ENCODE measurements at regions not wholly inside any gene's neighbourhood (a gene's known extent, or its start where the extent isn't known, plus 50 kb on each side); places are given as distances from the start of the nearest gene placed in this dataset.

DNA sequence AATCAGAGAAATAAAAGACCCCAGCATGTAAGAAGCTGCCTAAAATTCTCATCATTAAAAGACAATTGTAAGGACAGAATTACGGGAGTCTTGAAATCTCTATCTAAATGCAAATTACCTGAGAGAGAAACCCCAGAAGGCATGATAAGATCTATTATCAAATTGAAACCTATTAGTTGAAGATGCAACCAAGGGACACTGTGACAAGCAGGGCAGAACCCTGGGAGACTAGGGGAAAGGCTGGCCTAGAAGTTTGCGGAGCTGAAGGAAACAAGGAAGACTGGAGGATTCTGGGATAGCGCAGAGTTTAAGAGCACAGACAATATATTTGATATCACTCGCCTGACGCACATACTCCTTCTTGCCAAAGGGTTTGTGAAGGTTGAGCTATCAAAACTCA is 319.5 kb upstream of the CHAC2 start:
- ChIA-PET POLR2A (no interaction called here), CTCF (no interaction called here)
- peaks cover 0 to 2% (median 0%) of the 10 kb centered on the region in 5 experiments for H3K27me3 ChIP-seq (replicated peaks in 2 of 5; ENCODE audit: control insufficient read depth in 4 of 5, insufficient read depth in 5 of 5, low read length in 4 of 5)
- no peak overlapping the region for H3K4me3 ChIP-seq (ENCODE audit: control insufficient read depth in 1 of 7, extremely low read depth in 1 of 7, insufficient read depth in 4 of 7, low read depth in 2 of 7, low read length in 6 of 7)
- WGBS (ENCODE audit: insufficient coverage) = 100% methylated on average over 1 of the region's 5 CpGs
- no peaks in the 10 kb centered on the region for H3K4me1 ChIP-seq (ENCODE audit: control extremely low read depth in 1 of 4, control insufficient read depth in 4 of 4, insufficient read depth in 4 of 4, low read length in 3 of 4)
- no peak overlapping the region for H3K27ac ChIP-seq (ENCODE audit: insufficient read depth in 1 of 2, low read depth in 1 of 2, low read length in 2 of 2, poor library complexity in 1 of 2, severe bottlenecking in 2 of 2)
- H3K9me3 ChIP-seq (ENCODE audit: control extremely low read depth in 1 of 5, control insufficient read depth in 4 of 5, insufficient read depth in 2 of 5, low read depth in 1 of 5, low read length in 4 of 5) = no peaks in the 10 kb centered on the region
- H3K36me3 ChIP-seq (ENCODE audit: control insufficient read depth in 4 of 4, insufficient read depth in 4 of 4, low read length in 3 of 4) = no peaks in the 10 kb centered on the region
- no peak for DNase-seq

DNA sequence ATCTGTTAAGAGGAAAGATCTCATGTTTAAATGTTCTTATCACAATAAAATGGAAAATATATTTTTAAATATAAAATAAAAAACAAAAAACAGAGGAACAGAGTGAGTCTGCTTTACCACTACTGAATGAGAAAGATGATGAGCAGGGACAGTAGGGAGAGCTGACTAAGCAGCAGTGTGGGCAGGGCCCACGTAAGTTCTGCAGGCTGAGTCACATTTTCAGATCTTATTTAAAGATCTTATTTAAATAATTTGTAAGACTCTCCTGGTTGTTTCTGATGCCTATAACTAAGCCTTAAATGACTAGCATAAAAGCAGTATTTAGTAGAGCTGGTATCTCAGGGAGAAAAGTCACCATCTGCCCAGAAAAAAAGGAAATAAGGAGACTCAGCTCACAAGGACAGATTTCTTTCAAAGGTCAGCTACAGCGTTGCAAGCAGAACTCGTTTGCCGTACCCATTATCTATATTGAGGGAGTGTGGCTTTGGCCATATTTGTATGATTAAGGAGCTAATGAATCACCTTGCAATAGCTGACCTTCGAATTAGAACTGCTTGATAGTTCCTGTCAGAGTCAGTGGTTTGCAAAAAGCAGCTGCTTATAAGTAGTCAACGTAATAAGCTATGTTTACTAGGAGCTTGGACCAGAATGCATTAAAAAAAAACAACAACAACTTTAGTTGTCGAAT is 322.1 kb upstream of the CHAC2 start:
- H3K9me3 ChIP-seq (ENCODE audit: control extremely low read depth in 1 of 5, control insufficient read depth in 4 of 5, insufficient read depth in 2 of 5, low read depth in 1 of 5, low read length in 4 of 5) = no peaks in the 10 kb centered on the region
- H3K27ac ChIP-seq (ENCODE audit: insufficient read depth in 1 of 2, low read depth in 1 of 2, low read length in 2 of 2, poor library complexity in 1 of 2, severe bottlenecking in 2 of 2) = no peak overlapping the region
- 87% methylated on average over 4 of the region's 7 CpGs for WGBS (ENCODE audit: insufficient coverage)
- peaks cover 0 to 2% (median 0%) of the 10 kb centered on the region in 5 experiments for H3K27me3 ChIP-seq (replicated peaks in 2 of 5; ENCODE audit: control insufficient read depth in 4 of 5, insufficient read depth in 5 of 5, low read length in 4 of 5)
- H3K4me1 ChIP-seq (ENCODE audit: control extremely low read depth in 1 of 4, control insufficient read depth in 4 of 4, insufficient read depth in 4 of 4, low read length in 3 of 4) = no peaks in the 10 kb centered on the region
- H3K4me3 ChIP-seq (ENCODE audit: control insufficient read depth in 1 of 7, extremely low read depth in 1 of 7, insufficient read depth in 4 of 7, low read depth in 2 of 7, low read length in 6 of 7) = no peak overlapping the region
- no peak for DNase-seq
- ChIA-PET CTCF (no interaction called here), POLR2A (no interaction called here)
- H3K36me3 ChIP-seq (ENCODE audit: control insufficient read depth in 4 of 4, insufficient read depth in 4 of 4, low read length in 3 of 4) = no peaks in the 10 kb centered on the region

DNA sequence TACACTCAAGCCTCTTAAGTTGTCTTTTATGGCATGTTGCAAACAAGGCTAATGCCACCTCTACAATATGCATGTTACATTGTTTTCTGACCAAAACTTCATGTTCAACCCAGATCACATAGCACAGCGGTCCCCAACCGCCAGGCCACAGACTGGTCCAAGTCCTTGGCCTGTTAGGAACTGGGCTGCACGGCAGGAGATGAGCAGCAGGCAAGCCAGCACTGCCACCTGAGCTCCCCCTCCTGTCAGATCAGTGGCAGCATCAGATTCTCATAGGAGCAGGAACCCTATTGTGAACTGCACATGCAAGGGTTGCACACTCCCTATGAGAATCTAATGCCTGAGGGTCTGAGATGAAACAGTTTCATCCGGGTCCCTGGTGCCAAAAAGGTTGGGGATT is 324.8 kb upstream of the CHAC2 start:
- no peaks in the 10 kb centered on the region for H3K36me3 ChIP-seq (ENCODE audit: control insufficient read depth in 4 of 4, insufficient read depth in 4 of 4, low read length in 3 of 4)
- H3K9me3 ChIP-seq (ENCODE audit: control extremely low read depth in 1 of 5, control insufficient read depth in 4 of 5, insufficient read depth in 2 of 5, low read depth in 1 of 5, low read length in 4 of 5) = no peaks in the 10 kb centered on the region
- H3K4me1 ChIP-seq (ENCODE audit: control extremely low read depth in 1 of 4, control insufficient read depth in 4 of 4, insufficient read depth in 4 of 4, low read length in 3 of 4) = no peaks in the 10 kb centered on the region
- no peak for DNase-seq
- WGBS (ENCODE audit: insufficient coverage) = 78% methylated on average over 3 of the region's 4 CpGs
- no peak overlapping the region for H3K27ac ChIP-seq (ENCODE audit: insufficient read depth in 1 of 2, low read depth in 1 of 2, low read length in 2 of 2, poor library complexity in 1 of 2, severe bottlenecking in 2 of 2)
- POLR2A ChIA-PET = no interaction called here
- no peak overlapping the region for H3K4me3 ChIP-seq (ENCODE audit: control insufficient read depth in 1 of 7, extremely low read depth in 1 of 7, insufficient read depth in 4 of 7, low read depth in 2 of 7, low read length in 6 of 7)
- peaks cover 0 to 2% (median 0%) of the 10 kb centered on the region in 5 experiments for H3K27me3 ChIP-seq (replicated peaks in 2 of 5; ENCODE audit: control insufficient read depth in 4 of 5, insufficient read depth in 5 of 5, low read length in 4 of 5)
- CTCF ChIA-PET = no interaction called here

DNA sequence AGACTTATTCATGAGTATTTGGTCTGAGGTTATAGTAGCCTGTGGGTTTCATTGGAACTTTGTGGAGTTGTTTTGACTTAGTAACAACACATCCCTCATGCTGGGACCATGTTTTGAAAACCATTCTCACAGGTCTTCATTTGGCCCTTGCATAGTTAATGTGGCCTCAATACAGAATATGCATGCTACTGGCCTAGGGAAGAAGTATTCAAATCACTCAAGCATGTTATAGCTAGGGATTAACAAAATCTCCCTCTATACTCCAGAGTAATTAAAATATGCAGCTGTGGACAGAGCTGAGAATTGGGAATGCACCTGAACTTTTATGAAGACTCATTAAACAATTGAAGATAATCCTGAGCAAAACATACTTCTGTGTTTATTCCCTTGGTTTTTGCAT is 325.5 kb upstream of the CHAC2 start:
- ChIA-PET POLR2A (no interaction called here), CTCF (no interaction called here)
- Histone ChIP-seq H3K4me1 (ENCODE audit: control extremely low read depth in 1 of 4, control insufficient read depth in 4 of 4, insufficient read depth in 4 of 4, low read length in 3 of 4) (no peaks in the 10 kb centered on the region), H3K9me3 (ENCODE audit: control extremely low read depth in 1 of 5, control insufficient read depth in 4 of 5, insufficient read depth in 2 of 5, low read depth in 1 of 5, low read length in 4 of 5) (no peaks in the 10 kb centered on the region), H3K27ac (ENCODE audit: insufficient read depth in 1 of 2, low read depth in 1 of 2, low read length in 2 of 2, poor library complexity in 1 of 2, severe bottlenecking in 2 of 2) (no peak overlapping the region), H3K36me3 (ENCODE audit: control insufficient read depth in 4 of 4, insufficient read depth in 4 of 4, low read length in 3 of 4) (no peaks in the 10 kb centered on the region), H3K27me3 (replicated peaks in 2 of 5; ENCODE audit: control insufficient read depth in 4 of 5, insufficient read depth in 5 of 5, low read length in 4 of 5) (peaks cover 0 to 2% (median 0%) of the 10 kb centered on the region in 5 experiments), H3K4me3 (ENCODE audit: control insufficient read depth in 1 of 7, extremely low read depth in 1 of 7, insufficient read depth in 4 of 7, low read depth in 2 of 7, low read length in 6 of 7) (no peak overlapping the region)
- no peak for DNase-seq

DNA sequence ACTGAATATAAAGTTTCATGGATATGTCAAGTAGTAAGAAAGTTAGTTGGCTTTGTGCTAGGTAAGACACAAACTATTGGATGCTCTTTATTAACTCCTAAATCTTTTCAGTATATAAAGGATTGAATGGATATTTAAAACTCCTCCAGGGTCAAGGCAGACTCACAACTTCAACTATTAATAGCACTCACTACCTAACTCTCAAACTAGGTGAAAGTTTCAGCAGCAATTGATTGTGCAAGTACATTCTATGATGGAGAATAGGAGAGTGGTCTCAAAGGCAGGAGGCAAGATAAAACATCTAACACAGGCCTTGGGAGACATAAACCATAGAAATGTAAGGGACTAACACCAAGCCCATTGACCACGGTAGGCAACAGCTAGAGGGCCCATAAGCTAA is 328.9 kb upstream of the CHAC2 start:
- no CpG with 5 or more reads among the region's 1 CpG for WGBS (ENCODE audit: insufficient coverage)
- POLR2A ChIA-PET = no interaction called here
- Histone ChIP-seq H3K4me1 (ENCODE audit: control extremely low read depth in 1 of 4, control insufficient read depth in 4 of 4, insufficient read depth in 4 of 4, low read length in 3 of 4) (no peaks in the 10 kb centered on the region), H3K4me3 (ENCODE audit: control insufficient read depth in 1 of 7, extremely low read depth in 1 of 7, insufficient read depth in 4 of 7, low read depth in 2 of 7, low read length in 6 of 7) (no peak overlapping the region), H3K36me3 (ENCODE audit: control insufficient read depth in 4 of 4, insufficient read depth in 4 of 4, low read length in 3 of 4) (no peaks in the 10 kb centered on the region), H3K27me3 (replicated peaks in 2 of 5; ENCODE audit: control insufficient read depth in 4 of 5, insufficient read depth in 5 of 5, low read length in 4 of 5) (no peaks in the 10 kb centered on the region), H3K27ac (ENCODE audit: insufficient read depth in 1 of 2, low read depth in 1 of 2, low read length in 2 of 2, poor library complexity in 1 of 2, severe bottlenecking in 2 of 2) (no peak overlapping the region), H3K9me3 (ENCODE audit: control extremely low read depth in 1 of 5, control insufficient read depth in 4 of 5, insufficient read depth in 2 of 5, low read depth in 1 of 5, low read length in 4 of 5) (no peaks in the 10 kb centered on the region)
- no peak for DNase-seq
- CTCF ChIA-PET = no interaction called here

DNA sequence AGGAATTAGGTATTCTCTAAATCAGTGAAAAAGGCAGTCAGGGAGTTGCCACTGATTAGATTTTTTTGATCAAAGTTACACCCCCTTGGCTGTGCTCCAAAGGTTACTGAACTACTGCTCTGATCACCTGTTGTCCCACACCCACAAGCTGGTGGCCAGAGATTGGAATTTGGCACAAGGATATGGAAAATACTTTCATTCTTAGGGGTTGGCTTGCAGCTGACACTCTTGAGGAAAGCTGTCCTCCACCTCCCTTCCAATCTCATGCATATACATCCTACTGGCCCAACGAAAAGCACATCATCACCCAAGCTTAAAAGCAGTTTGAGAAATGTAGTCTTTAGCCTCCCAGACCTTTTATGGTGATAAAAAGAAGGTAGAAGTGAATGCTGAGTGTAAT is 329.5 kb upstream of the CHAC2 start:
- WGBS (ENCODE audit: insufficient coverage) = no CpG with 5 or more reads among the region's 1 CpG
- ChIA-PET CTCF (no interaction called here), POLR2A (no interaction called here)

DNA sequence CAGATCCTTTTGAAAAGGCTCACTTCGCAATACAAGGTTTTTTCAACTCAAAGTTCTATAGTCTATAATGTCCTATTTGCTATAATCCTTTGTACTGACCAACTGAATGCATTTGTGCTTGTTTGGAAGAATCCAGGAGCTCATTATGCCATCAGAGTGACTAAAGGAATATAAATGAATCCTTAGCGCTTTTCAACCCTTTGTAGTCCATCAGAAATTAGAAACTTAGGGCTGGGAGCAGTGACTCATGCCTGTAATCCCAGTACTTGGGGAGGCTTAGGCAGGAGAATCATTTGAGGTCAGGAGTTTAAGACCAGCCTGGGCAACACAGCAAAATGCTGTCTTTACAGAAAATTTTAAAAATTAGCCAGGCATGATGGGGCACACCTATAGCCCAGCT is 330.2 kb upstream of the CHAC2 start:
- Histone ChIP-seq H3K27me3 (replicated peaks in 2 of 5; ENCODE audit: control insufficient read depth in 4 of 5, insufficient read depth in 5 of 5, low read length in 4 of 5) (no peaks in the 10 kb centered on the region), H3K4me1 (ENCODE audit: control extremely low read depth in 1 of 4, control insufficient read depth in 4 of 4, insufficient read depth in 4 of 4, low read length in 3 of 4) (no peaks in the 10 kb centered on the region), H3K9me3 (ENCODE audit: control extremely low read depth in 1 of 5, control insufficient read depth in 4 of 5, insufficient read depth in 2 of 5, low read depth in 1 of 5, low read length in 4 of 5) (no peaks in the 10 kb centered on the region), H3K4me3 (ENCODE audit: control insufficient read depth in 1 of 7, extremely low read depth in 1 of 7, insufficient read depth in 4 of 7, low read depth in 2 of 7, low read length in 6 of 7) (no peak overlapping the region), H3K36me3 (ENCODE audit: control insufficient read depth in 4 of 4, insufficient read depth in 4 of 4, low read length in 3 of 4) (no peaks in the 10 kb centered on the region), H3K27ac (ENCODE audit: insufficient read depth in 1 of 2, low read depth in 1 of 2, low read length in 2 of 2, poor library complexity in 1 of 2, severe bottlenecking in 2 of 2) (no peak overlapping the region)
- POLR2A ChIA-PET = no interaction called here
- DNase-seq = no peak
- WGBS (ENCODE audit: insufficient coverage) = 100% methylated on average over 1 of the region's 2 CpGs
- CTCF ChIA-PET = no interaction called here

More for the DNA sequence above, 329.5 kb upstream of the CHAC2 start:
- Histone ChIP-seq H3K36me3 (ENCODE audit: control insufficient read depth in 4 of 4, insufficient read depth in 4 of 4, low read length in 3 of 4) (no peaks in the 10 kb centered on the region), H3K27me3 (replicated peaks in 2 of 5; ENCODE audit: control insufficient read depth in 4 of 5, insufficient read depth in 5 of 5, low read length in 4 of 5) (no peaks in the 10 kb centered on the region), H3K4me1 (ENCODE audit: control extremely low read depth in 1 of 4, control insufficient read depth in 4 of 4, insufficient read depth in 4 of 4, low read length in 3 of 4) (no peaks in the 10 kb centered on the region), H3K4me3 (ENCODE audit: control insufficient read depth in 1 of 7, extremely low read depth in 1 of 7, insufficient read depth in 4 of 7, low read depth in 2 of 7, low read length in 6 of 7) (no peak overlapping the region), H3K9me3 (ENCODE audit: control extremely low read depth in 1 of 5, control insufficient read depth in 4 of 5, insufficient read depth in 2 of 5, low read depth in 1 of 5, low read length in 4 of 5) (no peaks in the 10 kb centered on the region), H3K27ac (ENCODE audit: insufficient read depth in 1 of 2, low read depth in 1 of 2, low read length in 2 of 2, poor library complexity in 1 of 2, severe bottlenecking in 2 of 2) (no peak overlapping the region)
- no peak for DNase-seq

Data from common myeloid progenitor, CD34-positive (primary cell).